SKM-1 treated with dmso at 0.1 percent for 144 hours (cell line): ENCODE measurements at regions not wholly inside any gene's neighbourhood (a gene's known extent, or its start where the extent isn't known, plus 50 kb on each side); places are given as distances from the start of the nearest gene placed in this dataset.
"Not testable (repeated sequence)": the region's sequence is repeated elsewhere in the genome, so short reads cannot be mapped to it uniquely, and the experiment has no call there.

ENCODE experiments used
- DNase-seq: peaks from one replicate; lab custom pipeline; 2025; ENCODE audit not compliant: unreplicated experiment; lab: John Stamatoyannopoulos, UW

DNA sequence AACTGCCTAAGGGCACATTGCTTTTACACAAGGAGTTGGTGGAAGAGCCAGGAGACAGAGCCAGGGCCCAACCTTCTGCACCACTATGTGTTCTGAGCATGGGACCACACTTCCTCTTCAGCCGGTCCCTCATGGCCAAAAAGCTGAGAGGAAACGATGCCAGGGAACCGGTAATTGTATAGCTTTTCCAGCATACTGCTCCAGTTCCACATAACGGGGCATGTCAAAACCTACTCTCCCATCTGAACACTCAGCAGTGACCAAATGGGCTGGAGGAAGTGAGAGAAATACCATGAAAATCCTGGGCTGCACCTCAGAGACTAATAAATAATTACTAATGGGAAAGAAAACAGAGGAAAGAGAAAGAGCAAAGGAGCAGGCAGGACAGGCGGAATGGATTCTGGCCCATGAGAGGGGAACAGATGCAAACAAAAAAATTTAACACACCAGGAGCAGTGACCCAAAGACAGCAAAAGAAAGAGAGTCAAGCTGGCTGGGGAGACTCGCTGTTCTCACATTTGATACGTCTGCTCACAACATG is 52.0 kb upstream of the BMP2 start:
- no peak for DNase-seq

DNA sequence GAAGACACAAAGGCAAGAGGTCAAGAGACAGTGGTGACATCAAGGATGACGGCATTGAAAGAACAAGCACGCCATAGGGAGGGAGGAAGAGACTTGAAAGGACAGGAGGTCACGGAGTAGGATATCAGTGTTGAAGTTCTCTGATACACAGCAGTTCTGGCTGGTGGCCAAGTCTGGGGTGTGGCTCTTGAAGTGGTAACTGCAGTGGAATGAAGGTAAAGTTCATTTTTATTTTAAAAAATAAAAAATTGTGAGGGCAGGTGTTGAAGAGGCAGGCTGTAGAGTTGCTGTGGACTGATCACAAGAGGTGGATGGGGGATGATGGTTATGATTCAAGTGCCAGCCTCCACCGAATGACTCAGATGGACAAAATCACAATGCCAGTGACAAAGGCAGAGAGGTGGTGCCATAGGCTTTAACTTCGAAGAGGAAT is 53.2 kb upstream of the BMP2 start:
- no peak for DNase-seq

DNA sequence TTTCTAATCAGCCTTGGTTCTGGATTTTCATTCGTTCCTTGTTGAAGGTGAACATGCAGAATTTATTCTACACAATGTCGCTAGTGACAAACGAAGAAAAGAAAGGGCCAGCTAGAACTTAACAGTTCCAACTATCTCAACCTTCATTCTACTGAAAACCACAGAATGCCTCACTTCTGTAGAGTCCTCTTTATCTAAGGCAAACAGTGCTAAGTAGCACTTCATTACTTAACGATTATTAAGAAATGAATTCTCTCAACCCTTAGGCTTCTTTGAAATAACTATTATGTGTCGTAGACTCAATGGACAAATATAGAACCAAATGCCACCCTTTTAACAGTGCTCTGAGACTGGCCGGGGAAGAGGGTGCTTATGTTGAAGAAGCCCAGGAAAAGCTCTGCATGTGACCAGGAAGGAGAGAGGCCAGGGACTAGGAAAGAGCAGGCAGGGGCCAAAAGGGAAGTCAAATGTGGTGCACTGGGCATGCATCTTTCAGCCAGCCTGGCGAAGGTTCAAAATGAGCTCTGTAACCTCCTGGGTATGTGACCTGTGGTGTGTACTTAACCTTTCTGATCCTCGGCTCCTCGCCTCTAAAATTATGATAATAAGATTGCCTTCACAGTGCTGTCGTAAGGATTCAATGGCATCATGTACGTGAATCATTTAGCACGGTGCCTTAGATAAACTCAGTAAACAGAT is 55.4 kb upstream of the BMP2 start:
- no peak for DNase-seq

DNA sequence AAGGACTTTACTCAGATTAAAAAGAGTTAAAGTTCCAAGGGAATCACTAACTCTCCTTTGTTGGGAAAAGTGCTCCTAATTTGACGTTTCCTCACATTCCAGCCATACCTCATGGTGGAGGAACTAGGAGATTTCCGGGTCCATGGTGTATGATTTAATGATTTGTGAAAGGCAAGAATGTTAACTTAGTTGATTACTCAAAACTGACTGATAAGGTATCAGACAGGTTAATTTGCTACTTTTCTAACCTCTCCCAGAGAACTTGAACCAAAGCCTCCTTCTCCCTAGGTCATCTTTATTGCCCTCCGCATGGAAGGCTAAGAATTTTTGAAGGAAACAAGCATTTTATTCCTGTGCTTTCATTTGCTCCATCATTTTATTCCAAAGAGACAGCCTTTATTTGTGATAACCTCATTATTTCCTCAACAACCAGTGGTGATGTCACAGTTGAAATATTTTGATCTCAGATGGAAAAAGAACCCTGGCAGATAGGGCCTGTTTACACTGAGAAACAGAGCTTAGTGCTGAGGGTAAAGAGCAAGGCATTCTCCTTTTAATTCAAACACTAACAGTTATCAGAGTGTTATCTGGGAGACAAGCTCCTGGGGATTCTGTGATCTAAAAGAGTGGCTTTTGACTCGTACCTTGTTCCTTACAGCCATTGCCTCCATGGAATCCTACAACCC is 57.4 kb upstream of the BMP2 start:
- DNase-seq: no peak

DNA sequence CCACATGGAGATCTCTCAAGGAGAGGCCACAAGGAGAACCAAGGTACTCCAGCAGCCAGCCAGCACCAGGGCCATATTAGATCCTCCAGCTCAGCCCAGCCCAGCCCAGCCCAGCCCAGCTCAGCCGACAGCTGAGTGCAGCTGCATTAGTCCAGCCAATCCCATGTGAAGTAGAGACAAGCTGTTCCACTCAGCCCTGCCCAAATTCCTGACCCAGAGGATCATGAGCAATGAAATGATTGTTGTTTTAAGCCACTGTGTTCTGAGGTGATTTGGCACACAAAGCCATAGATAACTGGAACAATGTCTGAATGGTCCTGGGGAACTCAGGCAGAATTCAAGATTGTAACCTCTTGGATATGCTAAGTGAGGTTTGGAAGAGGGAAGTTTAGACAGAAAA is 59.5 kb upstream of the BMP2 start:
- no peak for DNase-seq

DNA sequence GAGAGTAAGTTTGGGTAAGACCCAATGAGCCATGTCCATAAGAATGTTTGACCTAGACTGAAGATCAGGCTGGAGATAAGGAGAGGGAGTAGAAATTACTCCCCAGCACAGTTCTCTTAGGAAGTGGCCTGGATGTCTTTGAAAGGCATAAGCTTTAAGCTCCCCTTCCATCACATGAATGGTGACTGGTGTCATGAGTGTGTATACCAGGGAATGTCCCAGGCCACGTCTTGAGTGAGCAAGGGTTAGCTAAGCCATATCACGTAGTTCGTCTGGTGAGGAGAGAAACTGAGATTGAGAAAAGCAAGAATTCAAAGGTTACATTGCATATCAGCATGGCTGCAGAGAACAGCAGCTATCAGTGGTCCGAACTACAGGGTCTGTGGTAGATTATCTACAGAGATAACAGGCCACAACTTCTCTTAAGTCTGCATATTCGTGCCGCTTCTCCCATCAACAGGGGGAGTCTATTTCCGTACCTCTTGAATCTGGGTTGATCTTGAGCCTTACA is 60.1 kb upstream of the BMP2 start:
- DNase-seq: no peak

DNA sequence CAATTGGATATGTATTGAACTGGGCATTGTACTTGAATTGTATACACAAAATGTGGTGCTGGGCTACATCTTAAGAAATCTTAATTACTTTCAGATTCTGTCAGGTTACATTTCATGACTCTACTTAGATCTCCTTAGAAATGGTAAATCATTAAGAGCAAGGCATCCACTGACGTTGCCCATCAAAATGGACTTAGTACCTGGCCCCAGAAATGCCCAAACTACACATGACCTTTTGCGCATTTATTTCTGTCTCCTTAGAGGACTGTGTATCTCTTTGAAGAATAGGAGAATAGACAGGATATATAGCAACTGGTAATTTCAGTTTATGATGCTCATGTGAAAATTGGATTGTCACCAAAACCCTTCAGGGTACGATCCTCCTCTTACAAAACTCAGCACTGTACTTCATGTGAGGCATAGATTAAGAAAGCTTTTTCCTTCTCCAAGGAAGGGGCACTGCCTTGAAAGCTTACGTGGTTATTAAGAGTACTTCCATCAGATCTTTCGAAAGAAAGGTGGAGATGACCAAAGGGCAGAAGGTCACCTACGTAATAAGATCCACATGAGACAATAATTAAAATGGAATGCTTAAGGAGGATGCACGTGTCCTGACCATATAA is 61.4 kb upstream of the BMP2 start:
- no peak for DNase-seq

DNA sequence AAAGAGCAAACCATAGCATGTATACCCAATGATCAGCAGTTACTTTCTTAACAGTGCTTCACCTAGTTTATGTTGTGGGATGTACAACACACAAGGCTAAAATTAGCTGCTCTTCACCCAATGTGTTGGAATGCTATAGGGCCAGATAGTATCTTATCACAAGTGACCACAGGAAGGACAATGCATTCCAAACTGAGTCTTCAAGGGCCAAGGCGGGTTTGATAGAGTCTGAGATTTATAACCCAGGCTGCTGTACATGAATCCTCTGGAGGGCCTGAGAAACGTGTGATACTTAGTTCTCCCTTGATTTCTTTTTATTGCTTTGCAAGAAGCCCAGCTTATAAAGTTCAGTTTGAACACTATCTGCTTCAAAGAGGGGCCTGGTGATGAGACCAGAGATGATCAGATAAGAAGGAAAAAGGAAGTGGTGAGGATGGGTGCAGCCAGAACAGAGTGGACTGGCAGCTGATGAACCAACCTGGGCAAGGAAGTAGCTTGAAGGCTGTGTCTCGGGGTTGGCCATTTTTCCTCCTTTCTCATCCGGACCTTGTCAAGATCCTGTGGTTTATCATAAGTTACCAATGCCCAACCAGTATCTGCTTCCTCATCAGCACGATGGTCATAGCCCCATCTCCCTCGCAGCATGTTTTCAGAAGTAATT is 62.2 kb upstream of the BMP2 start:
- DNase-seq: no peak

DNA sequence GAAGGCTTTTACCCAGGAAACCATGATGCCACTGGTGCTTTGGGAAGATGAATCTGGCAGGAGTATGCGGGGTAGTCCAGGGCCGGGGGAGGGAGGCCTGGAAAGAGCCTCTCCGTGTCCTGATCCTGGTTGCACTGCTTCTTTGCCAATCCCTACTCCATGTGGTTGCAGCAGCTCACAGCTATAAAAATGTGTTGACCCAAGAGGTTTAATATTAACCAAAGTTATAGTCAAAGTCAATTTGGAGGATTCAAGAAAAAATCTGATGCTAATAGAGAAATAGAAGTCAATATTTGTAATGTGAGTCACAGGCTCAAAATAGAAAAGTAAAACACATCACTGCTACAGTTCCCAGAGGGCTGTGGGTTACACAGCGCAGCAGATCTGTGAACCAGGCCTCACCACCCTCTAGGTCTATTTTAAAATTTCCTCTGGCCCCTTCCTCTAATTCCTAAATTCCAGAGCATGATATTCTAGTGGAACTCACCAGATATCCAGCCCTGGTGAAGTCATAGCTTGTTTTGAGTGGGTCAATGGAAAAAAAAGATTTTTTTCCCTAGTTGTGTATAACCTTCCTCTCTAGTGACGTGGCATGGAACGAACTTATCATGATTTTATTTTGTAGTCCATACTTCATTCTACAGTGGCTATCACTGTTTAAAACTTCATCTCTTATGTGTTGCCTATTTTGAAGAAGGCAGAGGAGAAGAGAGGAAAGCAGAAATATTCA is 63.2 kb upstream of the BMP2 start:
- no peak for DNase-seq

DNA sequence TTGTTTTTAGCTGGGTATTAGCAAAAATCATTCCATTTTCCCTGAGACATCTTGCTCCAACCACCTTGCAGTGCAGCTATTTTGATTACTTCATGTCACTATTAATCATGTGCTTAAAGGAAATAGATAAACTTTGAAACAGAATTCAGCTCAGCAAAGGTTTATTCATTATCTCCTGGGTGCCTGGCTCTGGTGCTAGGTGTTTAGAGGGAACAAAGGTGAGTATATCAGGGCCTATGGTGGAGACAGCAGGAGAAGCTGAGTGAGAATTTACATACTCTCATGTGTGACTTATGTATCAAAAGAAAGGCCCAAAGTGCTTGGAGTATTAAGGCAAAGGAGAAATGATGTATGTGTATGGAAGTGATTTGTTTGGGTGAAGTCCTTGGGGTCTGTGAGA is 63.8 kb upstream of the BMP2 start:
- DNase-seq: no peak

DNA sequence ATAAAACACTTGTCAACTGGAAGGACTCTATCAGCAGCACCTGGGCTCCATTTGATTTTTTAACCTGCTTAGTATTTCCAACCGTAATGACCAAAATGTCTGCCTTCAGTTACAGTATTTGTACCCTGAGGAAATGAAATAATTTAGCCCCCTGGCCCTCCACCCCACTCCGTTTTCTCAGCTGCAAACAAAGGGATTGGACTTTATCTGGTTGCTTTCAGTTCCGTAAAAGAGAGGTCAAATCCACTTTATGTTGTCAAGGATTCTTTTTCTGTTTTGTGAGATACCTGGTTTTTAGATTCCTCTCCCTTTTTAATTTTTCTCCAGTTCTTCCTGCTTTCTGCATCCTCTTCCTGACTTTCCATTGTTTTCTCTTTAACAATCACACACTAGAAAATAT is 64.4 kb upstream of the BMP2 start:
- DNase-seq: no peak

DNA sequence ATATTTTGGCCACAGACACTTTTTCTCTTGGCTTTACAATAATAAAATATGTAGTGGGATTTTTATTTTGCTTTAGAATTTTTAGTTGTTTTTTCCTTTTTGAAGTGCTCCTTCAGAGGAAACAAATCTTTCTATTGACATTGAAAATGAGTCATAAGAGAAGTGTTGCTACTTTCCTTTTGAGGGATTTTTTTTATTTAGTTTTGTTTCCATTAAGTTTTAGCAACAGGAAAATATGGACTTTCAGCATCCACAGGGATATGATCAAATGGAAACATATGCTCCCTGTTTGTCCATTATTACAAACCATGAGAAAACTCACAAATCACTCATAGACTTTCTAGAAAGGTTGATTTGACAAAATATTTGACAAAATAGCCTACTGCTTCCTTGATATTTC is 65.3 kb upstream of the BMP2 start:
- DNase-seq: no peak

DNA sequence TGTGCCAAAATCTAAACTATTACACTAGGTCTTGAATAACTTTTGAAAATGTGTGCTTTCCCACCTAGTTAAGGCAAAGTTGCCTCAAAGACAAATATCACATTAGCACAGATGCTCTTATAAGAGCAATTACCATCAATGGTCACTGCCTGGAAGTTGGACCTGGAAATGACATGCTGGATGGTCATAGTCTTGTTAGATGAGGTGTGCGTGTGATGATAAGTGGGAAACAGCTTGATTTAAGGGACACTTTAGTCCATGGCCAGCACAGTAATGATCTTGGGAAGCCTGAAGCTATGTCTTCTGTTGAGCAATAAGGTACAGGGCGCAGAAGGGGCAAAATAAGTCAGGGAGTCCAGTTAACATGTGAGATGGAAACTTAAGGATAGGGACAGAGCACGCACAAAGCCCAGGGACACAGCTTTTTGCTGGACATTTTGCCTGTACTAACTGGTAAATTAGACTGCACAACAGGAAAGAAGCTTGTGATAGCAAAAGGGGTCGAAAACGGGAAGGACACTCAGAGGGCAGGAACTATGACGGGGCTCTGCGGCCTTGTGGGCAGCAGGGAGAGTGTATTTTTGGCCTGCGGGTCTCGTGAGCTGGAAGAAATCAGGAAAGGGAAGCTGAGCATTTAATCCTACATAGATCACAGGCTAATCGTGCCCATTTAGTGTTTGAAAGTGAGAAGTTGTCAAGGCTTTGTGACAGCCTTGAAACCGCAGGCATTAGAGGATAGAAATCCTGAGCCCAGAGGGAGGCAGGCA is 66.7 kb upstream of the BMP2 start:
- peak; percentile 82 for DNase-seq

DNA sequence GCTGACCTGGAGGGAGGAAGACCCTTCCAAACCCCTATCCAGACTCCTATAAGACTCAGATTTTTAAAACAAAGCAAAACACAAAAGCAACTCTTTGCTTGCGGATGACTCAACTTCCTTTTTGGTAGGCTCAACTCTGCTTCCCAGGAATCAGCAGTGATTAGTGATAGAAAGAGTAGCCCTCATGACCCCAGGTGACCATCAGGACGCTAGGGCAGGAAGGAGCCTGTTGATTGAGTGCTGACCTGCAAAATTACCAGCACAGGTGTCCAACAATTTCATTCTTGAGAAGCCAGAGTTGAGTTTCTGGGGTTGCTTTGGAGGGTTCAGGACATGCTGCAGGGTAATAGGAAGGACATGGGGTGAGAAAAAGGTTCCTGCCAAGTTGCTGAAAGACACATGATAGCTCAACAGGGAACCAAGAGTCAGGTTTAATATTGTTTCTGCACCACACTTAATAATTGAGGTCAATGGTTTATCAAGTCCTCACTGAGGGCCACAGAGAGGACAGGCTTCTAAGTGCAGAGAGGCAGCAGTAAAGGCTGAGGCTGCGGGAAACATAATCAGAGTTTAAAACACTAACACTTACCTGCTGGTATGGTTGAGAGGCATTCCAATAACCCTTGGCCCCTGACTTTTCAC is 67.4 kb upstream of the BMP2 start:
- no peak for DNase-seq

DNA sequence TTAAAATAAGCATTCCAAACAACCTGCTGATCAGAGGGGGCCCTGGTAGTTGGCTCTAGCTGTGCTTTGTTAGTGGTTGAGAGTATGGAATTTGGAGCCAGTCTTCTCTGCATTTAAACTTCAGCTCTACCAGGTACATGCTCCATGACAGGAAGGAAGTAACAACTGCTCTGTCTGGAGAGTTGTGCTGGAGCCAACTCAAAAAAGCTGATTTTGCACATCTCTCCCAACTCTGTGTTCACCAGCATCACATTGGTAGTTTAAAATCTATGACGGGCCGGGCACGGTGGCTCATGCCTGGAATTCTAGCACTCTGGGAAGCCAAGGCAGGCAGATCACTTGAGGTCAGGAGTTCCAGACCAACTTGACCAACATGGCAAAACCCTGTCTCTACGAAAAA is 68.8 kb upstream of the BMP2 start:
- DNase-seq: no peak

DNA sequence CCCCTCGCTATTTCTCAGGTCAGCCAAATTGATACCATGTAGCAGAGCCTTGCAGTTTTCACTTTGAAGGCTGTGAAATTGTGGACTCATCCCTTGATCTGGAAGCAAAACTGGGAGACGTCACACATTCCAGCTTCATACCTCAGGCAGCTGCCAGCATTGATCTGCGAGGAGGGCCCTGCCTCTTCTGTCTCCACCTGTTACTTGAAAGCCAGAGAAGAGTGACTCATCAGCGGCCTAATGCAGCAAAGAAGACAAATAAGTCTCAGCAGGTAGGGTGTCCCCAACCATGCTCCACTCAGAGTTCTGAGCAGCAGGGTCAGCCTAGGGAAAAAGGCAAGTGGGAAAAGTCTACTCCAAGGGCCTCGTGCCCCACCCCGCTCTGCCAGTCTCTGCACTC is 69.4 kb upstream of the BMP2 start:
- DNase-seq: no peak

DNA sequence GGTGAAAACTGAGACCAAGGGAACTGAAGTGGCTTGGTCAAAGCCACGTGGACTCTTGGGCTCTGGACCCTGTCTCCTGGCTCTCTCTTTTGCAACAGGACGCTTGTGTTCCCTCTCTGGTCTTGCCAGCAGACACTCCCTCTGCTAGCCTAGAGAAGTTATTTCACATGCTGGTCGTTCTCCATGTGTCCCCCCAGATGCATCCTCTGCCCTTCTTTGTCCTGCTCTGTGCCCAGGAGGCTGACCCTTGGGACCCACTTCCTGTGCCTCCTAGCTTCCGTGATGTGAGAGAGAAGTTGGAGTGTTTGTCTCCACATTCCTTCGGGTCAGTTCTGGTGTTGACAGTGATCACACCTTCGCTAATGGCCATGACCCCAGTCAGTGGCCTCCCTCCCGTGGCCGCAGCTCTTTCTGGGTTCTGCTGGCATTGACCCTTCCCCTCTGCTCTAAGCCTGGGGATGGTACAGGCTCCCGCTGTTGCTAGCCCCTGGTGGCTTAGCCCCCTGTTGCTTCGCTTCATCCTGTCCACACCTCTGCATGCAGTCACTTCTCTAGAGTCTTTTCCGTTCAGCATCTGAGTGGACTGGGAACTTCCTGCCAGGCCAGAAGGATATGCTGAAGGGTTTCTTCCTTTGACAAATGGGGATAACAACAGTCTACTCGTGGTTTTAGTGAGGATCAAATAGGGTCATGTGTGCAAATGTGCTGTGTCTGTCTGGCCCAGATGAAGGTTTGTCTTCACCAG is 70.1 kb upstream of the BMP2 start:
- no peak for DNase-seq

DNA sequence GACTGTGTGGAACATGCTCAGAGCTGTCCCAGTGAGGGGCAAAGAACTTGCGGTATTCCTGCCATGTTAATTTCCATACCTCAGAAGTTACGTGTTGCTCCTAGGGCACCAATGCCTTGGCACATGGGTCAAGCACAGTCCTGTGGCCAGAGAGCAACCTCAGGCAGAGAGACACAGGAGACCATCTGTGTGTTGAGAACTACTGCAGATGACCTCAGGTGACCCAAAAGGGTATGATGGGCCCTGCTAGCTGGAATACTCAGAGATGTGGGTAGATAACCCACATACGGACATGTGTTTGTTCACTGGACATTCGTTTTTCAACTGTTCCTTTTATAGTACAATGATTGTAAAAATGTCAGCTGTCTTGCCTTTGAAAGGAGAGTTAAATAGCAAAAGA is 71.5 kb upstream of the BMP2 start:
- no peak for DNase-seq

DNA sequence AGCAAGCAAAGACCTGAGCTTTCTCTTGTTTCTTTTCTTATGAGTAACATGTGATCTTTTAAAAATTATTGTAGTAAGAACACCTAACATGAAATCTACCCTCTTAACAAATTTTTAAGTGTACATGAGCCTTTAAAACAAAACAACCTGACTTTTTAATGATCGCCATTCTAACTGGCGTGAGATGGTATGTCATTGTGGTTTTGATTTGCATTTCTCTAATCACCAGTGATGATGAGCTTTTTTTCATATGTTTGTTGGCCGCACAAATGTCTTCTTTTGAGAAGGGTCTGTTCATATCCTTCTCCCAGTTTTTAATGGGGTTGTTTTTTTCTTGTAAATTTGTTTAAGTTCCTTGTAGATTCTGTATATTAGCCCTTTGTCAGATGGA is 73.7 kb upstream of the BMP2 start:
- not testable (repeated sequence) for DNase-seq
